ENCODE measurements at regions not wholly inside any gene's neighbourhood (a gene's known extent, or its start where the extent isn't known, plus 50 kb on each side); places are given as distances from the start of the nearest gene placed in this dataset.

GRCh38 chr6:169839029-169839481 is 87.6 kb downstream of the ERMARD start:
- TF ChIP-seq SUZ12 (IDR thresholded peaks at IDR 0.05; ENCODE audit: extremely low read depth, insufficient read depth, insufficient read length) = no peak
- no peak for TF ChIP-seq YY1 (IDR thresholded peaks at IDR 0.05; ENCODE audit: insufficient read depth, insufficient read length)

Data from NT2/D1 (cell line).